ENCODE measurements at regions not wholly inside any gene's neighbourhood (a gene's known extent, or its start where the extent isn't known, plus 50 kb on each side); places are given as distances from the start of the nearest gene placed in this dataset.
"Not testable (repeated sequence)": the region's sequence is repeated elsewhere in the genome, so short reads cannot be mapped to it uniquely, and the experiment has no call there.

- Histone ChIP-seq H3K79me2 (ENCODE audit: control insufficient read depth, insufficient read depth, low read length) (no peaks in the 10 kb centered on the region), H3K27me3 (ENCODE audit: control insufficient read depth in 2 of 2, insufficient read depth in 2 of 2, low read length in 2 of 2) (peaks cover 10 to 12% of the 10 kb centered on the region in 2 experiments), H3K9ac (replicated peaks; ENCODE audit: extremely low read depth, insufficient read depth, low read length) (no peak overlapping the region), H3K4me1 (ENCODE audit: control insufficient read depth, extremely low read depth, insufficient read depth, low read length) (no peaks in the 10 kb centered on the region), H2AFZ (ENCODE audit: low read depth, low read length) (no peak overlapping the region), H3K27ac (ENCODE audit: insufficient read depth, low read depth, low read length) (no peak overlapping the region), H3K4me2 (ENCODE audit: insufficient read depth, low read length) (no peak overlapping the region), H3K9me1 (replicated peaks; ENCODE audit: control insufficient read depth, extremely low read depth, insufficient read depth, low read length) (no peaks in the 10 kb centered on the region), H4K20me1 (replicated peaks; ENCODE audit: control insufficient read depth, extremely low read depth, insufficient read depth, low read length) (no peaks in the 10 kb centered on the region), H3K4me3 (replicated peaks in 1 of 3; ENCODE audit: insufficient read depth in 1 of 3, low read depth in 1 of 3, low read length in 3 of 3) (no peak overlapping the region), H3K36me3 (ENCODE audit: control insufficient read depth in 2 of 2, extremely low read depth in 1 of 2, insufficient read depth in 2 of 2, low read length in 2 of 2) (no peaks in the 10 kb centered on the region), H3K9me3 (replicated peaks; ENCODE audit: control insufficient read depth, insufficient read depth, low read length) (no peaks in the 10 kb centered on the region)
- CTCF ChIA-PET, result no interaction called here
- FAIRE-seq (no peak), DNase-seq (ENCODE audit: low read depth, low spot score) (no peak)
- dilution Hi-C loops (cut with MboI; ENCODE audit: extremely low pct_ligation_motif_present, low sequenced_read_pairs), result no loop called here
- intact Hi-C loops (cut with micrococcal nuclease), result no loop called here
- no TSS peak for BruUV-seq (replicated peaks)
- POLR2A ChIA-PET, result no interaction called here
- TF ChIP-seq JUN (IDR thresholded peaks at IDR 0.05; ENCODE audit: borderline replicate concordance, insufficient read depth, insufficient read length, low read depth) (no peak), POLR2A (IDR thresholded peaks at IDR 0.05; ENCODE audit: low read depth, low read length) (no peak), CTCF (IDR thresholded peaks at IDR 0.05; ENCODE audit: extremely low read depth in 1 of 2, insufficient read depth in 1 of 2, low read depth in 1 of 2, low read length in 2 of 2) (no peak), EZH2 (IDR thresholded peaks at IDR 0.05; ENCODE audit: borderline replicate concordance, low read depth, low read length, severe bottlenecking) (no peak), GATA2 (IDR thresholded peaks at IDR 0.05; ENCODE audit: insufficient read depth, insufficient read length, low read depth, low read length) (no peak), FOS (IDR thresholded peaks at IDR 0.05; ENCODE audit: borderline replicate concordance, insufficient read depth, low read length) (no peak), POLR2AphosphoS5 (IDR thresholded peaks at IDR 0.05; ENCODE audit: insufficient read depth, low read depth, low read length) (no peak), MAX (IDR thresholded peaks at IDR 0.05; ENCODE audit: insufficient read depth, insufficient read length) (no peak), MYC (IDR thresholded peaks at IDR 0.05; ENCODE audit: low read depth, low read length) (no peak)
Observed at GRCh38 chr18:3348176-3348575, 86.2 kb downstream of the MYL12B start.

- H3K27ac ChIP-seq (ENCODE audit: insufficient read depth, low read depth, low read length); DNase-seq (ENCODE audit: low read depth, low spot score); dilution Hi-C loops (cut with MboI; ENCODE audit: extremely low pct_ligation_motif_present, low sequenced_read_pairs); H3K4me2 ChIP-seq (ENCODE audit: insufficient read depth, low read length); H3K4me1 ChIP-seq (ENCODE audit: control insufficient read depth, extremely low read depth, insufficient read depth, low read length); H4K20me1 ChIP-seq (replicated peaks; ENCODE audit: control insufficient read depth, extremely low read depth, insufficient read depth, low read length); H3K9me1 ChIP-seq (replicated peaks; ENCODE audit: control insufficient read depth, extremely low read depth, insufficient read depth, low read length); H3K9ac ChIP-seq (replicated peaks; ENCODE audit: extremely low read depth, insufficient read depth, low read length); H3K9me3 ChIP-seq (replicated peaks; ENCODE audit: control insufficient read depth, insufficient read depth, low read length); FAIRE-seq; H3K79me2 ChIP-seq (ENCODE audit: control insufficient read depth, insufficient read depth, low read length); intact Hi-C loops (cut with micrococcal nuclease); H3K36me3 ChIP-seq (ENCODE audit: control insufficient read depth in 2 of 2, extremely low read depth in 1 of 2, insufficient read depth in 2 of 2, low read length in 2 of 2); CTCF ChIA-PET; H2AFZ ChIP-seq (ENCODE audit: low read depth, low read length); H3K4me3 ChIP-seq (replicated peaks in 1 of 3; ENCODE audit: insufficient read depth in 1 of 3, low read depth in 1 of 3, low read length in 3 of 3); BruUV-seq (replicated peaks): not testable (repeated sequence)
- POLR2A ChIA-PET, result interaction anchor here (0.7 kb wide), 1 partner anchor 230 kb away, joined by 5 read pairs; no protein-coding TSS in a partner anchor
- H3K27me3 ChIP-seq (ENCODE audit: control insufficient read depth in 2 of 2, insufficient read depth in 2 of 2, low read length in 2 of 2), result peaks cover 10 to 14% of the 10 kb centered on the region in 2 experiments
Observed at GRCh38 chr18:3349046-3349841, 87.3 kb downstream of the MYL12B start.
